IPS-15b (cell line): ENCODE measurements at regions not wholly inside any gene's neighbourhood (a gene's known extent, or its start where the extent isn't known, plus 50 kb on each side); places are given as distances from the start of the nearest gene placed in this dataset.
"Not testable (repeated sequence)": the region's sequence is repeated elsewhere in the genome, so short reads cannot be mapped to it uniquely, and the experiment has no call there.

ENCODE experiments used
- H3K27me3 ChIP-seq: one replicate; pipeline ENCODE4 v1.6.1; 2013; ENCODE audit warnings: low read length; ENCODE audit not compliant: control insufficient read depth, insufficient read depth
- H3K36me3 ChIP-seq: one replicate; pipeline ENCODE4 v1.6.1; 2013; ENCODE audit warnings: low read length; ENCODE audit not compliant: control insufficient read depth, insufficient read depth
- H3K4me1 ChIP-seq: one replicate; pipeline ENCODE4 v1.6.1; 2013; ENCODE audit warnings: mild to moderate bottlenecking, low read length; ENCODE audit not compliant: control insufficient read depth, insufficient read depth
- H3K4me3 ChIP-seq: one replicate; pipeline ENCODE4 v1.5.1; 2013; ENCODE audit warnings: low read depth, low read length
- H3K9ac ChIP-seq: one replicate; pipeline ENCODE4 v1.6.1; 2013; ENCODE audit warnings: low read depth, mild to moderate bottlenecking, low read length
- H3K9me3 ChIP-seq: one replicate; pipeline ENCODE4 v1.6.1; 2013; ENCODE audit warnings: mild to moderate bottlenecking, low read length; ENCODE audit not compliant: control insufficient read depth, insufficient read depth

DNA sequence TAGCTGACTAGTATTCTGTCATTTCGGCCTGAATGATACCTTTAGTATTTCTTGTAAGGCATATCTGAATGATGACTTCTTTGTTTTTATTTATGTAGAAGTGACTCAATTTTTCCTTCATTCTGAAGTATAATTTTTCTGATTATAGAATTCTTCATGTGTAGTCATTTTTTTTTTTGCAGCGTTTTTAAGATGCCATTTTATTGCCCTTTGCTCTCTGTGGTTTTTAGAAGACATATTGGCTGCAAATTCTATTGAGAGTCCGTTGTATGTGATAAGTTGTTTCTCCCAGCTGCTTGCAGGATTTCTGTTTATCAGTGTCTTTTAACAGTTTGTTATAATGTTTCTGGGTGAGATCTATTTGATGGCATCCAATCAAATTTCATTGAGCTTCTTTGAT is 1224.8 kb downstream of the JRKL start:
- Histone ChIP-seq H3K36me3 (no peaks in the 10 kb centered on the region), H3K27me3 (no peaks in the 10 kb centered on the region), H3K9me3 (peaks cover 4% of the 10 kb centered on the region), H3K4me1 (no peaks in the 10 kb centered on the region), H3K4me3 (no peak overlapping the region), H3K9ac (no peak overlapping the region)

DNA sequence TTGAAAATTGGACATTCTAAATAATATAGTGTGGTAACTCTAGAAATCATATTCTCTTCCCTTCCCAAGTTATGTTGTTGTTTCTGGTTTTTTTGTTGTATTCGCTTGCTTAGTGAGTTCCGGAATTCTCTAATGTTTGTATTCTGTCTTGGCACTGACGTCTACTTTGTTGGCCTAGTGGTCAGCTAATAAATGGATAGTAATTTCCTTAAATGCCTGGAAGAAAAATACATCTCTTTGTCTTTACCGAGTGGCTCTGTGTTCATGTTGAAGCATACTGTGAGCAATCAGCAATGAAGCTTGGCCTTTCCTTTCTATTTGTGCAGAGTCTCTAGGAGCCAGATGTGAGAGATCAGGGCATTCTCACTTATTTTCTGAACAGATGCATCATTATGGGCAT is 1225.7 kb downstream of the JRKL start:
- H3K27me3 ChIP-seq = no peaks in the 10 kb centered on the region
- no peak overlapping the region for H3K9ac ChIP-seq
- H3K4me3 ChIP-seq = no peak overlapping the region
- no peaks in the 10 kb centered on the region for H3K4me1 ChIP-seq
- H3K36me3 ChIP-seq = no peaks in the 10 kb centered on the region
- peaks cover 4% of the 10 kb centered on the region for H3K9me3 ChIP-seq

DNA sequence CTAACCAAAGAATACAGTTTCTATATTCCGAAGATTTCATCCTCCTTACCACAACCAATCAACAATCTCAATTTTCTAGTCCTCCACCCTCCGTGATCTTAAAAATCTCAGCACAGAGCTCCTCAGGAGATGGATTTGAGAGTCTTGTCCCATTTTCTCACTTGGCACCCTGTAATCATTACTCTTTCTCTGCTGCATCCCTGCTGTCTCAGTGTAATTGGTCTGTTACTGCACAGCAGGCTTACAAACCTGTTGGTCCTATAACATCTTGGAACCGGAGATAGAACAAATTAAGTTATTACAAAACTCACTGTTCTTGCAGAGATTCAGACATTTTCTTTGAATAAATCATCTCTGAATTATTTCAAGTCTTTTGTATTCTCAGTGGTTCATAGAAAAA is 1227.2 kb downstream of the JRKL start:
- no peaks in the 10 kb centered on the region for H3K4me1 ChIP-seq
- no peaks in the 10 kb centered on the region for H3K36me3 ChIP-seq
- H3K4me3 ChIP-seq = no peak overlapping the region
- H3K9me3 ChIP-seq = peaks cover 4% of the 10 kb centered on the region
- no peak overlapping the region for H3K9ac ChIP-seq
- no peaks in the 10 kb centered on the region for H3K27me3 ChIP-seq

DNA sequence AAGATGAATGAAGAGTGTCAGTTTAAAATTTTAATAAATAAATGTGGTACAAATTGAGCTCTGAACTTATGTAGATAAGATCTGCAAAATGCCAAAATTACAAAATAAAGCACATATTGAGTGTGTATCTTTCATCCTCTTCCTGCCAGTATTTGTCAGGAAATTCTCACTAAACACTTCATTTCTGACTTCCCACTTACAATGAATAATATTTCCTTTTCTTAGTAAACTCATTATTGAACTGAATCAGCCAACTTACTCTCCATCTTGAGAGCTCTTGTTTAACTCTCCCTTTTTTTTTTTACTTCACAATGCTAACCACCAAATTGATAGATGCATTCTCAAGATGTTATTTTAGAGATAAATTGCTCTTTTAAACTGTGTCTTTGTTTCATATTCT is 1230.2 kb downstream of the JRKL start:
- H3K36me3 ChIP-seq = no peaks in the 10 kb centered on the region
- no peaks in the 10 kb centered on the region for H3K4me1 ChIP-seq
- H3K4me3 ChIP-seq = no peak overlapping the region
- peaks cover 4% of the 10 kb centered on the region for H3K9me3 ChIP-seq
- H3K9ac ChIP-seq = no peak overlapping the region
- H3K27me3 ChIP-seq = no peaks in the 10 kb centered on the region

GRCh38 chr11:97621282-97621681 is 1231.5 kb downstream of the JRKL start:
- H3K9me3 ChIP-seq = peaks cover 4% of the 10 kb centered on the region
- no peaks in the 10 kb centered on the region for H3K36me3 ChIP-seq
- no peak overlapping the region for H3K4me3 ChIP-seq
- no peaks in the 10 kb centered on the region for H3K27me3 ChIP-seq
- no peak overlapping the region for H3K9ac ChIP-seq
- H3K4me1 ChIP-seq = no peaks in the 10 kb centered on the region

DNA sequence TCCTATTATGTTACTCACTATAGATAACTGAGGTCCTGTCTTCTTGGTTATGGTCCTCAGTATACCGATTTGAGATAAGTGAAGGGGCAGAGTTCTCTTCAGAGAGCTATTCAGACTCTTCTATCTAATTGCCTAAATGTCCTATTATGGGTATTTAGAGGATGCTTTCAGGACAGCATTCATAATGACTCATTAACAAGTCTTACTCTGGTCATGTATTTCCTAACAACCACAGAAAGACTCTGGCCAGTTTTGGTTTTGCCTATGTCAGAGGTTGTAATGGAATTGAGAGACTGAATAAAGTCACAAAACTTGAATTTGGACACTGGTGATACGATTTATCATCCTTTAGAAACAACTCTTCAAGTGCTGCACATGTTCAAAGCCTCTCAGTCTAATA is 1233.0 kb downstream of the JRKL start:
- Histone ChIP-seq H3K36me3 (no peaks in the 10 kb centered on the region), H3K27me3 (no peaks in the 10 kb centered on the region), H3K4me3 (no peak overlapping the region), H3K9ac (no peak overlapping the region), H3K4me1 (no peaks in the 10 kb centered on the region), H3K9me3 (no peaks in the 10 kb centered on the region)

GRCh38 chr11:97636741-97637140 is 1246.9 kb downstream of the JRKL start:
- not testable (repeated sequence) for H3K4me3 ChIP-seq, H3K36me3 ChIP-seq, H3K27me3 ChIP-seq, H3K9ac ChIP-seq, H3K9me3 ChIP-seq
- H3K4me1 ChIP-seq = peaks cover 21% of the 10 kb centered on the region

DNA sequence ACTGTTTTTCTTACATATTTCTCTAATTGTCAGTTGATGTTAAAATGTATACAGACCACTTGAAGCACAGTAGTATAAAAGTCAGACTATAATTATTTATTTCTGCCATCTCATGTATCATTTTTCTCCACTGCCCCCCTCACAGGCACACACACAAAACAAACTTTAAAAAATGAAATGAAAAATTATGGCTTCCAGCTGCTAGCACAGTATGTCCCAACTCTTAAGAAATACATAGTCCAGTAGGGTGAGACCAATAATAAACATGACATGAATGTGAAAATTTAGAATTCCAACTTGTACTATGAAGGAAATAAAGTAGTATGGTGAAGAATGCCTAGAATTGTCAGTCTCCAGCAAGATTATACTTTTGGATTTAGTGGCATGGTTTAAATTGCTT is 1247.9 kb downstream of the JRKL start:
- Histone ChIP-seq H3K4me1 (peaks cover 21% of the 10 kb centered on the region), H3K9me3 (no peaks in the 10 kb centered on the region), H3K36me3 (no peaks in the 10 kb centered on the region), H3K4me3 (no peak overlapping the region), H3K27me3 (no peaks in the 10 kb centered on the region), H3K9ac (no peak overlapping the region)

DNA sequence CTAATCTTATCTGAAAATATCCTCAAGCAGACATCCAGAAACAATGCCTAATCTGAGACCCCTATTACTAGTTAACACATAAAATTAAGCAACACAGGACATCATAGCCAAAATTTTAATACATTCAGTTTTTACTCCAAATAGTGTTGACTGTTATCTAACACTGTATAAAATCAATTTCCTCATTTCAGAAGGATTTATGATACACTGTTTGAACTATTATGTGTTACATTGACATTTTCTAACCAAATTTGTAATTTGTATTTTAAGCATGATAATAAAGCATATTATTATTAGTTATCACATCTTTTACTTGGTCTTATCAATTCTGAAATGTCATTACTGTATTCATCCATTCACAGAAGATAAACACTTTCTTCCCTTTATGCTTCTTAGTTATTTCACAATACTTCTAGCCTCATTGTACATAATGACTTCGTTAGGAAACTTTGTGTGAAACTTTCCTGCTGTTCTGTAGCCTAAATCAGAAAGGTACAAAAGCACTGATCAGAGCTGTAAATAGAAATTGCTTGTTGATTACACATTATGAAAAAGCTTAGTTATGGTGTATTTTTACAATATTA is 1248.9 kb downstream of the JRKL start:
- no peaks in the 10 kb centered on the region for H3K36me3 ChIP-seq
- H3K27me3 ChIP-seq = no peaks in the 10 kb centered on the region
- H3K4me3 ChIP-seq = no peak overlapping the region
- peaks cover 21% of the 10 kb centered on the region for H3K4me1 ChIP-seq
- no peak overlapping the region for H3K9ac ChIP-seq
- no peaks in the 10 kb centered on the region for H3K9me3 ChIP-seq

GRCh38 chr11:97641988-97642387 is 1252.2 kb downstream of the JRKL start:
- Histone ChIP-seq H3K9me3 (no peaks in the 10 kb centered on the region), H3K36me3 (no peaks in the 10 kb centered on the region), H3K4me3 (no peak overlapping the region), H3K9ac (no peak overlapping the region), H3K4me1 (peaks cover 14% of the 10 kb centered on the region), H3K27me3 (no peaks in the 10 kb centered on the region)

DNA sequence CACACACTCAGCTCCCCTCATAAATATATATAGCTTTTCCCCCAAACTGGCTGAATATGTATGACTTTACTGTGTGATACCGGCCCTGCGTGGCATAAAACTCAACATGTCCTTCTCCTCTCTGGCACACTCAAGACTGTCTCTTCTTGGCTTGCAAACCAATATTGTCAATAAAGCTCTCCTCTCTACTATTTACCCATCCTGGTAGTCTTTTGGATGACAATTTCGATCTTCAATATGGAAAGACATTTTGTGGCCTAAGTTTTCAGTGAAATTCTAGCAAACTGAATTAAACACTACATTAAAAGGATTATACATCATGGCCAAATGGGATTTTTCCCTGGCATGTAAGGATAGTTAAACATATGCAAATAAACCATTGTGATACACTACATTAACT is 1255.9 kb downstream of the JRKL start:
- Histone ChIP-seq H3K9ac (no peak overlapping the region), H3K36me3 (no peaks in the 10 kb centered on the region), H3K9me3 (no peaks in the 10 kb centered on the region), H3K4me1 (no peaks in the 10 kb centered on the region), H3K27me3 (no peaks in the 10 kb centered on the region), H3K4me3 (no peak overlapping the region)

DNA sequence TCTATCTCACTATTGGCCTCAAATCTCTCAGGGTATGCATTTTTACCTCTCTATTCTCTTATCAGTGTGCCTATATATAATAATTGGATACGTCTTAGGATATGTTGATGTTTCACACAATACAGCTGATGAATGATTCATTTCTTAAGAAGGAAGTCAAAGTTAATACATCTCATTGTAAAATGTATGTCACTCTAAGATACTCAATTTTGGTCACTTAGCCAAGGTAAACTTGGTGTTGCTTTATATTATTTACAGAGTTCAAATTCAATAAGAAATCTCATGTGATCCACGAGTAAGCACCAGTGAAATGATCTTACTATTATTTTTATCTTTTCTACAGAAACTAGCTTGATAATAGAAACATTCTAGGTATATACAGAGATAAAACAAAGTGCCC is 1266.5 kb downstream of the JRKL start:
- Histone ChIP-seq H3K9ac (no peak overlapping the region), H3K4me3 (no peak overlapping the region), H3K9me3 (no peaks in the 10 kb centered on the region), H3K27me3 (no peaks in the 10 kb centered on the region), H3K36me3 (no peaks in the 10 kb centered on the region), H3K4me1 (no peaks in the 10 kb centered on the region)

DNA sequence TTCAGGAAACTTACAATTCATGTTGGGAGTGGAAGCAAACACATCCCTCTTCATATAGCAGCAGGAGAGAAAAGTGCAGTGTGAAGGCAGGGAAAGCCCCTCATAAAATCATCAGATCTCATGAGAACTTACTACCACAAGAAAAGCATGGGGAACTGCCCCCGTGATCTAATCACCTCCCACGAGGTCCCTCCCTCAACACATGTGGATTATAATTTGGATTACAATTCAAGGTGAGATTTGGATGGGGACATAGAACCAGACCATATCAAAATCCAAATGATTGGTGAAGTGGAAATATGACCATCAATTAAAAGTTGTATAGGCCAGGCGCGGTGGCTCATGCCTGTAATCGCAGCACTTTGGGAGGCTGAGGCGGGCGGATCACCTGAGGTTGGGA is 1268.0 kb downstream of the JRKL start:
- Histone ChIP-seq H3K9ac (no peak overlapping the region), H3K4me1 (no peaks in the 10 kb centered on the region), H3K9me3 (no peaks in the 10 kb centered on the region), H3K36me3 (no peaks in the 10 kb centered on the region), H3K4me3 (no peak overlapping the region), H3K27me3 (no peaks in the 10 kb centered on the region)
